Sigmoid colon (tissue), 4 donors: ENCODE measurements at regions not wholly inside any gene's neighbourhood (a gene's known extent, or its start where the extent isn't known, plus 50 kb on each side); places are given as distances from the start of the nearest gene placed in this dataset.

Experiments
- EP300 ChIP-seq, 4 donors: sonication (generic); formaldehyde crosslinking; IDR thresholded peaks; one replicate each; pipeline ENCODE4 v1.6.1; 2017; ENCODE audit warnings: antibody characterized with exemption in 4 of 4
- POLR2A ChIP-seq, 2 donors: fragments of 450-650 bp; IDR thresholded peaks; one replicate each; pipeline ENCODE4 v1.6.1; 2016; ENCODE audit warnings: antibody characterized with exemption in 2 of 2, mild to moderate bottlenecking in 2 of 2, moderate library complexity in 2 of 2
- POLR2AphosphoS5 ChIP-seq, 4 donors: sonication (generic); formaldehyde crosslinking; IDR thresholded peaks; one replicate each; pipeline ENCODE4 v1.6.1; 2017; ENCODE audit warnings: antibody characterized with exemption in 4 of 4
- TF ChIP-seq, protein P1 (sequence below), 4 experiments: fragments of 450-650 bp in 3 of 4; fragments of 200-600 bp in 1 of 4; IDR thresholded peaks; one replicate each; pipeline ENCODE4 v1.5.1; 2016 to 2019; ENCODE audit warnings: antibody characterized with exemption in 4 of 4, mild to moderate bottlenecking in 3 of 4, moderate library complexity in 2 of 4

DNA sequence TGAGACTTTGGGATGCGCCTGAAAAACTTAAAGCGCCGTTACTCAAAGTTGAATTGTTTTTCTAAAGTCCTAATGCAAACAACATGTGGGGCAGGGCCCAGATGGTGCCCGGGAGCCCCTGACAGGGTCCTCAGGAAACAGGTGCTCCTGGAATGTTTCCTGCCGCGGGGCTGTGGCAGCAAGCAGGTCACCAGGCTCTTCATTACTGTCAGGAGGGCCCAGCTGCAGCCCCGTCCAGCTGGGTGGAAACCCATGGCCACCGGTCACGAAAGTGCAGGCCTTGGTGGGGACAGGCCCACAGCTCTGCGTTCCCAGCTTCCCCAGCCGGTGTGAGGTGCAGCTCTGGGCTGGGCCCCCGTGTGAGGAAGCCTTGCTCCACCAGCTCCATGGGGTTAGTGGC lies 63.9 kb upstream of the GATA2 start:
- TF ChIP-seq POLR2A (IDR thresholded peaks at IDR 0.05) = no peak
- no peak for TF ChIP-seq POLR2AphosphoS5 (IDR thresholded peaks at IDR 0.05)
- TF ChIP-seq, protein P1, sequence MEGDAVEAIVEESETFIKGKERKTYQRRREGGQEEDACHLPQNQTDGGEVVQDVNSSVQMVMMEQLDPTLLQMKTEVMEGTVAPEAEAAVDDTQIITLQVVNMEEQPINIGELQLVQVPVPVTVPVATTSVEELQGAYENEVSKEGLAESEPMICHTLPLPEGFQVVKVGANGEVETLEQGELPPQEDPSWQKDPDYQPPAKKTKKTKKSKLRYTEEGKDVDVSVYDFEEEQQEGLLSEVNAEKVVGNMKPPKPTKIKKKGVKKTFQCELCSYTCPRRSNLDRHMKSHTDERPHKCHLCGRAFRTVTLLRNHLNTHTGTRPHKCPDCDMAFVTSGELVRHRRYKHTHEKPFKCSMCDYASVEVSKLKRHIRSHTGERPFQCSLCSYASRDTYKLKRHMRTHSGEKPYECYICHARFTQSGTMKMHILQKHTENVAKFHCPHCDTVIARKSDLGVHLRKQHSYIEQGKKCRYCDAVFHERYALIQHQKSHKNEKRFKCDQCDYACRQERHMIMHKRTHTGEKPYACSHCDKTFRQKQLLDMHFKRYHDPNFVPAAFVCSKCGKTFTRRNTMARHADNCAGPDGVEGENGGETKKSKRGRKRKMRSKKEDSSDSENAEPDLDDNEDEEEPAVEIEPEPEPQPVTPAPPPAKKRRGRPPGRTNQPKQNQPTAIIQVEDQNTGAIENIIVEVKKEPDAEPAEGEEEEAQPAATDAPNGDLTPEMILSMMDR (IDR thresholded peaks at IDR 0.05) = no peak
- no peak for TF ChIP-seq EP300 (IDR thresholded peaks at IDR 0.05)
